ENCODE measurements at regions not wholly inside any gene's neighbourhood (a gene's known extent, or its start where the extent isn't known, plus 50 kb on each side); places are given as distances from the start of the nearest gene placed in this dataset.

DNA sequence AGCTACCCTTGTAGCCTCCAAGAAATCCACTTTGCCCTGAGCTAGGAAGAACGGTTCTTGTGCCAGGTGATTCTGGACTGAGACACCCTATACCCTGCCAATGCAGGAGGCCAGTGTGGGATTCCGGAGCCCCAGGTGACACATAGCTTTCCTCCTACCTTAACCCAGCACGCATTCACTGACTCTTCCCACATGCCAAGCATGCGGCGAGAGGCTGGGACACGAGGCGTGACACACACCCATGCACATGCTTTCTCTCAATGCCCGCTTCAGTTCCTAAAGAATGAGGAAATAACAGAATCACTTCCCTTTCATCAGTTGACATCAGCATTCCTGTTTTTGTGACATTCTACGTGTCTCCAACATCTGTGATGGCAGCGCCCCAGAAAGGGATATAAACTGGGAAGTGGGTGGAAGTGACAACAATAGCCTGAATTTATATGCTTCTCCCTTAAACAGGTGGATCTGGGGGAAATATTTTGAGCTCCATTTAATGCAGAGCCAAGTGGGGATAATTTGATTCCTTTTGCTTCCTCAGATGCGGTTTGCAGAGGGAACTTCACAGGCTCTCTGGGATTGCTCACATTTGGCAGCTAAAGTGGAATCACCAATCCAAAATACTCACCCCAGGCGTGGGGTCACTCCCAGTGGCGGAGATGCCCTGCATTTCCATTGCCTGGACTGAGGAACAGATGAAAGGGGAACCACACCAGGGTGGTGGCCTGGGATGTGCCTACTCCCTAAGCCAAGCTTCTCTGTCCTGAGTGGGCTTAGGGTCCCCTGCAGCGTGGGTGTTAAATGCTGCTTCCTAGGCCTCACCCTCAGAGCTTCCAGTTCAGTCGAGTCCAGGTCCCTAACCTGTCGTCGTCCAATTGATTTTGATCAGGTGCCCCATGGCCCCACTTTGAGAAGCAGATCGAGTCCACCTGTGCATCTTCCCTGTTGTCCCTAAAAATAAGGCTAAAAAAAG lies 445.1 kb downstream of the SIPA1L2 start:
- TF ChIP-seq KDM1A (IDR thresholded peaks at IDR 0.05; ENCODE audit: borderline replicate concordance, low read length), result no peak
- no peak for TF ChIP-seq EP300 (IDR thresholded peaks at IDR 0.05; ENCODE audit: borderline replicate concordance in 1 of 2, low read depth in 2 of 2, low read length in 2 of 2)
- TF ChIP-seq TBP (IDR thresholded peaks at IDR 0.05; ENCODE audit: low read depth, low read length), result no peak
- TF ChIP-seq, protein P1, sequence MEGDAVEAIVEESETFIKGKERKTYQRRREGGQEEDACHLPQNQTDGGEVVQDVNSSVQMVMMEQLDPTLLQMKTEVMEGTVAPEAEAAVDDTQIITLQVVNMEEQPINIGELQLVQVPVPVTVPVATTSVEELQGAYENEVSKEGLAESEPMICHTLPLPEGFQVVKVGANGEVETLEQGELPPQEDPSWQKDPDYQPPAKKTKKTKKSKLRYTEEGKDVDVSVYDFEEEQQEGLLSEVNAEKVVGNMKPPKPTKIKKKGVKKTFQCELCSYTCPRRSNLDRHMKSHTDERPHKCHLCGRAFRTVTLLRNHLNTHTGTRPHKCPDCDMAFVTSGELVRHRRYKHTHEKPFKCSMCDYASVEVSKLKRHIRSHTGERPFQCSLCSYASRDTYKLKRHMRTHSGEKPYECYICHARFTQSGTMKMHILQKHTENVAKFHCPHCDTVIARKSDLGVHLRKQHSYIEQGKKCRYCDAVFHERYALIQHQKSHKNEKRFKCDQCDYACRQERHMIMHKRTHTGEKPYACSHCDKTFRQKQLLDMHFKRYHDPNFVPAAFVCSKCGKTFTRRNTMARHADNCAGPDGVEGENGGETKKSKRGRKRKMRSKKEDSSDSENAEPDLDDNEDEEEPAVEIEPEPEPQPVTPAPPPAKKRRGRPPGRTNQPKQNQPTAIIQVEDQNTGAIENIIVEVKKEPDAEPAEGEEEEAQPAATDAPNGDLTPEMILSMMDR (IDR thresholded peaks at IDR 0.05; ENCODE audit: control extremely low read depth in 1 of 3, insufficient read depth in 1 of 3, low read depth in 1 of 3, low read length in 3 of 3), result no peak
- TF ChIP-seq SAP30 (IDR thresholded peaks at IDR 0.05; ENCODE audit: insufficient read depth, insufficient replicate concordance, low read length), result no peak
- TF ChIP-seq ATF2 (IDR thresholded peaks at IDR 0.05; ENCODE audit: low read length), result no peak
- no peak for TF ChIP-seq ATF3 (IDR thresholded peaks at IDR 0.05; ENCODE audit: insufficient read depth, low read depth, low read length)
- TF ChIP-seq TCF12 (IDR thresholded peaks at IDR 0.05; ENCODE audit: low read depth, low read length), result no peak
- TF ChIP-seq SRF (IDR thresholded peaks at IDR 0.05; ENCODE audit: low read depth, low read length), result no peak
- no peak for TF ChIP-seq JUN (IDR thresholded peaks at IDR 0.05; ENCODE audit: low read depth, low read length)
- TF ChIP-seq EZH2 (IDR thresholded peaks at IDR 0.05; ENCODE audit: low read depth, low read length, severe bottlenecking), result no peak
- TF ChIP-seq GTF2F1 (IDR thresholded peaks at IDR 0.05; ENCODE audit: borderline replicate concordance, low read depth, low read length), result no peak
- no peak for TF ChIP-seq CEBPB (IDR thresholded peaks at IDR 0.05; ENCODE audit: low read depth, low read length)

All from H1 (cell line).